Left lung (tissue), 4 donors: ENCODE measurements at regions not wholly inside any gene's neighbourhood (a gene's known extent, or its start where the extent isn't known, plus 50 kb on each side); places are given as distances from the start of the nearest gene placed in this dataset.

ENCODE experiments used
- ATAC-seq: fragments of 200-7000 bp; cut with Tn5 transposase; one replicate; pipeline ENCODE4 v1.9.1; 2020; ENCODE audit warnings: moderate library complexity
- DNase-seq, 4 donors: peaks; one replicate each; pipeline ENCODE4 v3.0.0-alpha.2; 2013 to 2020
- H3K27ac ChIP-seq, 2 donors: fragments of 200-600 bp; sonication (generic) in 1 of 2; one replicate each; pipeline versions ENCODE4 v1.5.0 to v1.8.0; 2020 to 2021
- H3K27me3 ChIP-seq, 2 donors: fragments of 200-600 bp; sonication (generic) in 1 of 2; one replicate each; pipeline versions ENCODE4 v1.5.0 to v1.8.0; 2020 to 2021
- H3K36me3 ChIP-seq, 2 donors: fragments of 200-600 bp; sonication (generic) in 1 of 2; one replicate each; pipeline versions ENCODE4 v1.5.0 to v1.8.0; 2020 to 2021
- H3K4me1 ChIP-seq, 2 donors: fragments of 200-600 bp; one replicate each; pipeline ENCODE4 v1.8.0; 2021
- H3K4me3 ChIP-seq, 2 donors: fragments of 200-600 bp; sonication (generic) in 1 of 2; one replicate each; pipeline versions ENCODE4 v1.5.0 to v1.8.0; 2020 to 2021; ENCODE audit warnings: mild to moderate bottlenecking in 1 of 2
- H3K9me3 ChIP-seq, 2 donors: fragments of 200-600 bp; sonication (generic) in 1 of 2; one replicate each; pipeline versions ENCODE4 v1.5.0 to v1.8.0; 2020 to 2021
- intact Hi-C, 2 donors: fragments of 100-400 bp; cut with DNase I; formaldehyde crosslinking; loops; one replicate each; pipeline versions ENCODE4 v1.11.2 to v1.14.2; 2022
- TF ChIP-seq, protein P1 (sequence below), 2 donors: fragments of 200-600 bp; sonication (generic) in 1 of 2; IDR thresholded peaks; one replicate each; pipeline versions ENCODE4 v1.5.0 to v1.8.0; 2021; ENCODE audit warnings: antibody characterized with exemption in 2 of 2
- donor health status: DM: no; HTN: yes; CAD: no.
- donor health status: DM: no; HTN: no; CAD: no.

DNA sequence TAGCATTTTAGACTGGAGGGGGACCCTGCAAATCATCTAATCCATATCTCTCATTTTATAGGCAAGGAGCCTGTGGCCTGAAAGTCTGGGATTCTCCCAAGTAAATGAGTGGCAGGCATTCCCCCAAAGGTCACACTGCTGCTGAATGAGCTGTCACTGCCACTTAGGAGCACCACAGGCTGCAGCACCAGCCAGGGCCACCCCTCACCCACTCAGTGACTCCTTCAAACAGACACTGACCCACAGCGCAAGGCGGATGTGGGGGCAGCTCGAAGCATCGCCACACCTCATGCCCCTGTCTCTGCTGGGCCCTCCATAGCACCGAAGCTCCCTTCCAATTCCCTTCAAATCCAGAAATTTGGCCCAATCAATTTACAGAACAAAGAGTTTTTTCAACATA, 119.9 kb upstream of the ARID1B start:
- no peaks in the 10 kb centered on the region for H3K9me3 ChIP-seq
- H3K4me1 ChIP-seq: no peaks in the 10 kb centered on the region
- intact Hi-C loops: no loop called here
- H3K4me3 ChIP-seq: no peak overlapping the region
- H3K27me3 ChIP-seq: no peaks in the 10 kb centered on the region
- TF ChIP-seq, protein P1, sequence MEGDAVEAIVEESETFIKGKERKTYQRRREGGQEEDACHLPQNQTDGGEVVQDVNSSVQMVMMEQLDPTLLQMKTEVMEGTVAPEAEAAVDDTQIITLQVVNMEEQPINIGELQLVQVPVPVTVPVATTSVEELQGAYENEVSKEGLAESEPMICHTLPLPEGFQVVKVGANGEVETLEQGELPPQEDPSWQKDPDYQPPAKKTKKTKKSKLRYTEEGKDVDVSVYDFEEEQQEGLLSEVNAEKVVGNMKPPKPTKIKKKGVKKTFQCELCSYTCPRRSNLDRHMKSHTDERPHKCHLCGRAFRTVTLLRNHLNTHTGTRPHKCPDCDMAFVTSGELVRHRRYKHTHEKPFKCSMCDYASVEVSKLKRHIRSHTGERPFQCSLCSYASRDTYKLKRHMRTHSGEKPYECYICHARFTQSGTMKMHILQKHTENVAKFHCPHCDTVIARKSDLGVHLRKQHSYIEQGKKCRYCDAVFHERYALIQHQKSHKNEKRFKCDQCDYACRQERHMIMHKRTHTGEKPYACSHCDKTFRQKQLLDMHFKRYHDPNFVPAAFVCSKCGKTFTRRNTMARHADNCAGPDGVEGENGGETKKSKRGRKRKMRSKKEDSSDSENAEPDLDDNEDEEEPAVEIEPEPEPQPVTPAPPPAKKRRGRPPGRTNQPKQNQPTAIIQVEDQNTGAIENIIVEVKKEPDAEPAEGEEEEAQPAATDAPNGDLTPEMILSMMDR (IDR thresholded peaks at IDR 0.05): no peak
- ATAC-seq (no peak), DNase-seq (no peak)
- no peaks in the 10 kb centered on the region for H3K36me3 ChIP-seq
- no peak overlapping the region for H3K27ac ChIP-seq

DNA sequence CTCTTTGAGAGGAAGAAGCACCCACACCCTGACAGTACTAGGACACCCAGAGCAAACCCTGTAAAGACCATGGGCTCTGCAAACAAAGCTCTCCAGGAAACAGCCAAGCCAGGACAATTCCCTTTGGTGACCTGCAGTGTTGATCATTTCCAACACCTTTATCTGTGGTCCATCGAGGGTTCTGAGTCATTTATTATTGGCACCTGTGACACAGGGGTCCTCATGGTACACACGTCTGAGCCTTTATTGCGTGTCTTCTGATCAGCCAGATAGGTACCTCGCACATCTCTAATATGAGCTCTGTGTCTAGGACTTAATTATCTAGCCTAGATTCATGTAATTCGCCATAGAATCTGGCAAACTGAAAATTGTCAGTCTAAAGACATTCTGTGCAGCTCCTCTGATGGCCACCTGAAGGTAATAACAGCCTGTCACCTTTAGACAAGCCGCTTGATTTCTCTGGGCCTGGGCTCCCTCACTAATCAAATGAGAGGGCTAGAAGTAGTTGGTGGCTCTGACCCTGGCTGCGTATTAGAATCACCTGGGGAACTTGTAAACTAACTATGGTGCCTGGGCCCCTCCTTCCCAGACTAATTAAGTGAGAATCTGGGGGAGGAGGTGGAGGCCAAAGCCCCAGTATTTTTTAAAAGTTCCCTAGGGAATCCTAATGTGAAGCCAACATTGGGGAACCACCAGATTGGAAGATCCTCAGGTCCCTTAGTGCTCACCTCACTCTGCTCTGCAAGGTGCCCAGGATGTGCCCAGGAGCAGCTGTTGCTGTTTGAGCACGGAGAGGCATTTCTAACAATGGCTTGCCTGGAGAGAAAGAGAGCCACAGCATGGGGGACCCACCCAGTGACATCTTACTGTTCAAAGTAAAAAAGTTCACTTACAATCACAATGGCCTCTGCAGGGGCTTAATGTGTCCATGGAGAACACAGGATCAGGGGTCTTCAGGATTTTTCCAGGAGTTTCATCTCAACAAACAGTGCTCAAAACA, 122.0 kb upstream of the ARID1B start:
- Histone ChIP-seq H3K27me3 (no peaks in the 10 kb centered on the region), H3K36me3 (no peaks in the 10 kb centered on the region), H3K9me3 (no peaks in the 10 kb centered on the region), H3K27ac (no peak overlapping the region), H3K4me1 (no peaks in the 10 kb centered on the region), H3K4me3 (no peak overlapping the region)
- ATAC-seq (no peak), DNase-seq (no peak)
- intact Hi-C loops: no loop called here
- TF ChIP-seq, protein P1 (IDR thresholded peaks at IDR 0.05): no peak

DNA sequence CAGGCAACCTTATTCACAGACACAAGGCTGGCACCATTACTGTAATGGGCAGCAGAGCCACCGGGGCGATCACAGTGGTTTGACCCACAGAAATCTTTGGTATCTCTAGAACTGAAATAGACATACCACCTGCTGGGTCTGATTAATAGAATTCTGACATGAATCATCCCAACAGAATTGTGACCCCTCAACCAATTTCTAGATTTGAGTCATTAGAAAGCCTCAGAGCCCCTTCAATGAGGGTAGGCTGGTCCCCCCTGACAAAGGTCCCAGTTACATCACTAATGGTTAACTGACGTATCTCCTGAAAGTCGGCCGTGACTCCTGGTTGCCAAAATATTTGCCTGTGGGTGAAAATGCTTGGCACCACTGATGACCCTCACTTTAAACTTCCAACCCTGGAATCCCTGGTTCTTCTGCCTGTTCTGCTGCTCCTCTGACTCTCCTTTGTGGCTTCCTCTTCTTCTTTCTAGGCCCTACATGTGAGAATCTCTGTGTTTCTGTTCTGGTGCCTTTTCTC, 124.9 kb upstream of the ARID1B start:
- H3K36me3 ChIP-seq: no peaks in the 10 kb centered on the region
- H3K9me3 ChIP-seq: no peaks in the 10 kb centered on the region
- intact Hi-C loops: no loop called here
- TF ChIP-seq, protein P1 (IDR thresholded peaks at IDR 0.05): no peak
- ATAC-seq: no peak
- peaks cover 0 to 6% of the 10 kb centered on the region in 2 donors for H3K4me1 ChIP-seq
- H3K27me3 ChIP-seq: no peaks in the 10 kb centered on the region
- no peak overlapping the region for H3K4me3 ChIP-seq
- DNase-seq: no peak
- H3K27ac ChIP-seq: no peak overlapping the region

DNA sequence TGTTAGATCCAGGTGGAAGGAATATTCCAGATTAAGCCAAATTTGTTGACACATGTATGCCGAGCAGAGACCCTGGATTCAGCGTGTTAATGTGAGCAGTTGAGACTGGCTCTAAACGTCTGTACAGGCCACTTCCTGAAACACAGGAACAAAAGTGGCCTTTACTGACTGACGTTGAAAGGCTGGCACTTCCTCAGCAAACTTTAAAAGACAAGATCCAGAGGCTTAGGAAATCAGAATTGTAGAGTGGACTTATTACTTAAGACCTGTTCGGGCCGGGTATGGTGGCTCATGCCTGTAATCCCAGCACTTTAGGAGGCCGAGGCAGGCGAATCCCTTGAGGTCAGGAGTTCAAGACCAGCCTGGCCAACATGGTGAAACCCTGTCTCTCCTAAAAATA, 125.7 kb upstream of the ARID1B start:
- intact Hi-C loops: no loop called here
- peak; percentile 40 for ATAC-seq

More for the DNA sequence above, 125.7 kb upstream of the ARID1B start:
- Histone ChIP-seq H3K4me1 (peaks cover 0 to 6% of the 10 kb centered on the region in 2 donors), H3K36me3 (no peaks in the 10 kb centered on the region), H3K9me3 (no peaks in the 10 kb centered on the region), H3K27ac (no peak overlapping the region), H3K4me3 (no peak overlapping the region), H3K27me3 (no peaks in the 10 kb centered on the region)
- TF ChIP-seq, protein P1 (IDR thresholded peaks at IDR 0.05): no peak
- no peak for DNase-seq
